GM20000 (cell line): ENCODE measurements at regions not wholly inside any gene's neighbourhood (a gene's known extent, or its start where the extent isn't known, plus 50 kb on each side); places are given as distances from the start of the nearest gene placed in this dataset.

Source experiments
- DNase-seq: peaks from one replicate; pipeline ENCODE4 v3.0.0; 2012; ENCODE audit warnings: low spot score
- CTCF ChIP-seq: IDR thresholded peaks from 2 replicates; pipeline ENCODE4 v1.5.1; 2012; ENCODE audit warnings: mild to moderate bottlenecking, control low read depth; ENCODE audit errors: extremely low read depth, missing control alignments

DNA sequence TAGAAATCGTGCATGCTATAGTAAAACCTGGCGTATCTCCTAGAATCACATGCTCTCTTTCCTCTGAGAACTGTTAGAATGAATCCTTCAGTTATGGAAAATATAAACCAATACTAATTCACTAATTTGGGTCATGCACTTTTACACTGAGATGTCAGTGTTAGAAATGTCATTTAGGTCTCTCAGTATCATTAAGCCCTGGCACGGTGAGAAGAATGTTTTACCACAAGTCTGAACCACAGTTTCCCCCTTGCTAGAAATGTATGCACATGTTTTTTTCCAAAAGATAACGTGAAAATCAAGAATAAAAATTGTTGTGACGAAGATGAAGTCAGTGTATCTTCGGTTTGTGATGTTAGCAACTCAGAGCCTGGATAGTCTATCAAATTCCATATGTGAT is 1062.7 kb upstream of the NCAM2 start:
- no peak for TF ChIP-seq CTCF
- DNase-seq: no peak

DNA sequence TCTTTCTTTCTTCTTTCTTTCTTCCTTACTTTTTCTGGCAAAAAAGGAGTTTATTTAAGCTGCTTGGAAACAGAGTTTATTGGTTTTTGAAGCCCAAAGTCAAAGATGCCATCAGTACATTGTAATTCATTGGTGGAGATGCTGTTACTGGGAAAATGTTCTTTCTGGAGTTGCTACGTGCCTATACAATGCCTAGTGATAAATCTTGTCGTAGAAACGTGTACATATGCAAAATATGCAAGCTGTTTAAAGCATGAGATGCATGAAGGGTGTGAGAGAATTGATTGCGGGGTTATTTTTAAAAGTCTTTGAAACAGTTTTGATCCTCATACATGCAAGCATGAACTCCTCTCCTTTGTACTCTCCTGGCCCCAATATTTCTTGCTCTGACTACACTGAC is 1060.6 kb upstream of the NCAM2 start:
- TF ChIP-seq CTCF: no peak
- DNase-seq: no peak

GRCh38 chr21:19941626-19942025 is 1056.6 kb upstream of the NCAM2 start:
- no peak for TF ChIP-seq CTCF
- DNase-seq: no peak

DNA sequence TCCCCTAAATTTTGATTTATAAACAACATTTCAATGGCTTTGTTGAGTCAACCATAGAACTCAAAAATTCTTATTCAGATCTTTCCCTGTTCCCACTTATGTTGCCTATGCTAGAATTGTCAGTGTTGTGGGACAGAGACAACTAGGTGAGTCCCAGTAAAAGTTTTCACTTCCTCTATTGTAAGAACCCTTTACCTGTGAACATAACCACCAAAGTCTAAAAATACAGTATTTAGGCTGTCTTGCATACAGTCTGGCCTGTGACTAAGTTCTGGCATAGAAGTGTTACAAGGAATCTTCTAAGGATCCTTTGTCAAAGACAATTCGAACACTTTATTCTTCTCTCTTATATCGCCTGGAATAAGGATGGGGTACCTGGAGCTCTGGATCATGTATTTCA is 1047.9 kb upstream of the NCAM2 start:
- TF ChIP-seq CTCF: no peak

GRCh38 chr21:19969156-19969555 is 1029.1 kb upstream of the NCAM2 start:
- DNase-seq: no peak
- no peak for TF ChIP-seq CTCF

More for the DNA sequence above, 1047.9 kb upstream of the NCAM2 start:
- no peak for DNase-seq

GRCh38 chr21:19981938-19982337 is 1016.3 kb upstream of the NCAM2 start:
- no peak for TF ChIP-seq CTCF
- no peak for DNase-seq

GRCh38 chr21:19986396-19986795 is 1011.8 kb upstream of the NCAM2 start:
- no peak for TF ChIP-seq CTCF
- no peak for DNase-seq

GRCh38 chr21:19987671-19988070 is 1010.5 kb upstream of the NCAM2 start:
- DNase-seq: no peak
- no peak for TF ChIP-seq CTCF
